HFFc6 (cell line): ENCODE measurements at regions not wholly inside any gene's neighbourhood (a gene's known extent, or its start where the extent isn't known, plus 50 kb on each side); places are given as distances from the start of the nearest gene placed in this dataset.

Source experiments
- DNase-seq: peaks from one replicate; pipeline ENCODE4 v3.0.0-alpha.2; 2018
- H3K27ac Mint-ChIP-seq: 2 replicates; pipeline ENCODE4 v1.8.0; 2020; ENCODE audit warnings: mild to moderate bottlenecking, mixed read lengths
- H3K27me3 Mint-ChIP-seq: 2 replicates; pipeline ENCODE4 v1.8.0; 2021; ENCODE audit warnings: mild to moderate bottlenecking, moderate library complexity, mixed read lengths; ENCODE audit not compliant: insufficient read depth
- H3K36me3 Mint-ChIP-seq: 2 replicates; pipeline ENCODE4 v1.8.0; 2021; ENCODE audit warnings: low read depth, mixed read lengths
- H3K4me1 Mint-ChIP-seq: 2 replicates; pipeline ENCODE4 v1.8.0; 2020; ENCODE audit warnings: low read depth, mixed read lengths
- H3K4me3 Mint-ChIP-seq: 2 replicates; pipeline ENCODE4 v1.8.0; 2020; ENCODE audit warnings: mild to moderate bottlenecking, moderate library complexity, mixed read lengths
- H3K9me3 Mint-ChIP-seq: 2 replicates; pipeline ENCODE4 v1.8.0; 2020; ENCODE audit warnings: mild to moderate bottlenecking, mixed read lengths
- TF ChIP-seq, protein P1 (sequence below): fragments of 200-600 bp; sonication (generic); IDR thresholded peaks from 2 replicates; pipeline ENCODE4 v1.5.0; 2021; ENCODE audit warnings: antibody characterized with exemption, mild to moderate bottlenecking

DNA sequence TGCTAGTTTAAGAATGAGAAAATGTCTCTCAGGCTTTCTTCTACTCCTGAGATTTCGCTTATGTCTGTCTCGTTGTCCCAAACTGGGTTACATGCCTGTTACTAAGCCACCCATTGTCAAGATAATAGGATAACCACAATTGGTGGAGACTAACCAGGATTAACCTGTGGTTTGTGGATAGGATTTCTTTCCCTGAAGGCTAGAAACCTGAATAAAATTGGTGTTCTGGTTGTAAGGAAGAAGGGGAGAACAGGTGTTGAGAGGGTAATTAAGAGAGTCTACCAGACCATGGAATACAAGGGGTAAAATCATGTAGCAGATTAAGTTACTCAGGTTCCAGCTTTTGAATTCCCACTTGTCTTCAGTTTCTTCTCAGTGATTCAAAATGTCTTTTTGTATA, 225.4 kb downstream of the CPE start:
- Mint-ChIP-seq H3K9me3 (peaks cover 7% of the 10 kb centered on the region), H3K4me3 (no peak overlapping the region), H3K27ac (no peak overlapping the region), H3K27me3 (peaks cover 4% of the 10 kb centered on the region; the same call in 1 of the 2 replicates), H3K4me1 (no peaks in the 10 kb centered on the region), H3K36me3 (no peaks in the 10 kb centered on the region)
- no peak for DNase-seq
- TF ChIP-seq, protein P1, sequence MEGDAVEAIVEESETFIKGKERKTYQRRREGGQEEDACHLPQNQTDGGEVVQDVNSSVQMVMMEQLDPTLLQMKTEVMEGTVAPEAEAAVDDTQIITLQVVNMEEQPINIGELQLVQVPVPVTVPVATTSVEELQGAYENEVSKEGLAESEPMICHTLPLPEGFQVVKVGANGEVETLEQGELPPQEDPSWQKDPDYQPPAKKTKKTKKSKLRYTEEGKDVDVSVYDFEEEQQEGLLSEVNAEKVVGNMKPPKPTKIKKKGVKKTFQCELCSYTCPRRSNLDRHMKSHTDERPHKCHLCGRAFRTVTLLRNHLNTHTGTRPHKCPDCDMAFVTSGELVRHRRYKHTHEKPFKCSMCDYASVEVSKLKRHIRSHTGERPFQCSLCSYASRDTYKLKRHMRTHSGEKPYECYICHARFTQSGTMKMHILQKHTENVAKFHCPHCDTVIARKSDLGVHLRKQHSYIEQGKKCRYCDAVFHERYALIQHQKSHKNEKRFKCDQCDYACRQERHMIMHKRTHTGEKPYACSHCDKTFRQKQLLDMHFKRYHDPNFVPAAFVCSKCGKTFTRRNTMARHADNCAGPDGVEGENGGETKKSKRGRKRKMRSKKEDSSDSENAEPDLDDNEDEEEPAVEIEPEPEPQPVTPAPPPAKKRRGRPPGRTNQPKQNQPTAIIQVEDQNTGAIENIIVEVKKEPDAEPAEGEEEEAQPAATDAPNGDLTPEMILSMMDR: no peak

DNA sequence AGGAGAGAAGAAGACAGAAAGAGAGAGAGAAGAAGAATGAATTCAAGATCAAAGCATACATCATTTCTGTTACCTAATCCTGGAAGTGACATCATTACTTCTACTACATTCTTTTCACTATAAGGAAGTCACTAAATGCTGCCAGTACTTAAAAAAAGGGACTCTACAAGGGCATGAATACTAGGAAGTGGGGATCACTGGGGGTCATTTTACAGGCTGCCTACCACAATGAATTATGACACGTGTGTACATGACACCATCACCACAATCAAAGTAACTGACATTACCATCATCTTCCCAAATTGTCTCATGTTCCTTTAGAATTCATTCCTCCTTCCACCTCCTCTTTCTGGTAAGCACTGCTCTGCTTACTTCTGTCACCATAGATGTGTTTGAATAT, 227.0 kb downstream of the CPE start:
- DNase-seq: no peak
- H3K36me3 Mint-ChIP-seq: no peaks in the 10 kb centered on the region
- TF ChIP-seq, protein P1: no peak
- H3K4me1 Mint-ChIP-seq: no peaks in the 10 kb centered on the region
- H3K27me3 Mint-ChIP-seq: peaks cover 4% of the 10 kb centered on the region; the same call in 1 of the 2 replicates
- no peak overlapping the region for H3K4me3 Mint-ChIP-seq
- peaks cover 9% of the 10 kb centered on the region for H3K9me3 Mint-ChIP-seq
- H3K27ac Mint-ChIP-seq: no peak overlapping the region

DNA sequence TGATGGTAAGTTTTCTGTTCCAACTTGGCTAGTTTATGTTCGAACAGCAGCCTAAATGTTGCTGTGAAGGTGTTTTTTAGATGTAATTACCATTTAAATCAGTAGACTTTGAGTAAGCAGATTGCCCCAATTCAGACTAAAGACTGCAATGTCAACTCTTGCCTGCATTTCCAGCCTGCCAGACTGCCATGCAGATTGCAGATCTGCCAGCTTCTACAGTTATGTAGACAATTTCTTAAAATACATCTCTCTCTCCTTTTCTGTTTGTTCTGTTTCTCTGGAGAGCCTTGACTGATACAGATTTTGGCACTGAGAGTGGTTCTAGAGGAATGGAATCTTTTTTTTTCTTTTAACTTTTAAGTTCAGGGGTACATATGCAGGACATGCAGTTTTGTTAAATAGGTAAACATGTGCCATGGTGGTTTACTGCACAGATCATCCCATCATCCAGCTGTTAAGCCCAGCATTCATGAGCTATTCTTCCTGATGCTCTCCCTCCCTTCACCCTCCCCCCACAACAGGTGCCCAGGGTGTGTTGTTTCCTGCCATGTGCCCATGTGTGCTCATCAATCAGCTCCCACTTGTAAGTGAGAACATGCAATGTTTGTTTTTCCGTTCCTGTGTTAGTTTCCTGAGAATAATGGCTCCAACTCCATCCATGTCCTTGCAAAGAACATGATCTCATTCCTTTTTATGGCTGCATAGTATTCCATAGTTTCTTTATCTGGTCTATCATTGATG, 227.8 kb downstream of the CPE start:
- TF ChIP-seq, protein P1: no peak
- peaks cover 4% of the 10 kb centered on the region; the same call in 1 of the 2 replicates for H3K27me3 Mint-ChIP-seq
- H3K9me3 Mint-ChIP-seq: peaks cover 12% of the 10 kb centered on the region
- no peaks in the 10 kb centered on the region for H3K4me1 Mint-ChIP-seq
- no peak overlapping the region for H3K27ac Mint-ChIP-seq
- H3K36me3 Mint-ChIP-seq: no peaks in the 10 kb centered on the region
- no peak overlapping the region for H3K4me3 Mint-ChIP-seq
- DNase-seq: no peak

DNA sequence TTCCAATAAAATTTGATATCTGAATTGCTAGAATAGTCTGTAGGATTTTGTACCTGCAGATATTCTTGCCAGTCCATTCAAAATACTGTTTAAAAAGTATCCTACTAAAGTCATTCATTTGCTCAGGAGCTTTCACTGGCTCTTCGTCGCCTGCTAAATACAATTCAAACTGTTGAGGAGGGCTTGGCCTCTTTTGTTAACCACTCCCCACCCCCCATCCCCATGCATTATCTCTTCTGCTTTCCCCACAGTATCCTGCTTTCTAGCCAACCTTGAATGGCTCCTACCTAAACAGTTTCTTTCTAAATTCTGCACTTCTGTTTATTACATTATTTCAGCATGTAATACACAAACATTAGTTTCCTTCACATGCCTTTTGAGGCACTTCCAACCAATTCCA, 230.8 kb downstream of the CPE start:
- Mint-ChIP-seq H3K27me3 (peaks cover 2% of the 10 kb centered on the region; the same call in 1 of the 2 replicates), H3K36me3 (no peaks in the 10 kb centered on the region), H3K9me3 (peaks cover 12% of the 10 kb centered on the region), H3K4me3 (no peak overlapping the region), H3K27ac (no peak overlapping the region), H3K4me1 (no peaks in the 10 kb centered on the region)
- TF ChIP-seq, protein P1: no peak
- no peak for DNase-seq

DNA sequence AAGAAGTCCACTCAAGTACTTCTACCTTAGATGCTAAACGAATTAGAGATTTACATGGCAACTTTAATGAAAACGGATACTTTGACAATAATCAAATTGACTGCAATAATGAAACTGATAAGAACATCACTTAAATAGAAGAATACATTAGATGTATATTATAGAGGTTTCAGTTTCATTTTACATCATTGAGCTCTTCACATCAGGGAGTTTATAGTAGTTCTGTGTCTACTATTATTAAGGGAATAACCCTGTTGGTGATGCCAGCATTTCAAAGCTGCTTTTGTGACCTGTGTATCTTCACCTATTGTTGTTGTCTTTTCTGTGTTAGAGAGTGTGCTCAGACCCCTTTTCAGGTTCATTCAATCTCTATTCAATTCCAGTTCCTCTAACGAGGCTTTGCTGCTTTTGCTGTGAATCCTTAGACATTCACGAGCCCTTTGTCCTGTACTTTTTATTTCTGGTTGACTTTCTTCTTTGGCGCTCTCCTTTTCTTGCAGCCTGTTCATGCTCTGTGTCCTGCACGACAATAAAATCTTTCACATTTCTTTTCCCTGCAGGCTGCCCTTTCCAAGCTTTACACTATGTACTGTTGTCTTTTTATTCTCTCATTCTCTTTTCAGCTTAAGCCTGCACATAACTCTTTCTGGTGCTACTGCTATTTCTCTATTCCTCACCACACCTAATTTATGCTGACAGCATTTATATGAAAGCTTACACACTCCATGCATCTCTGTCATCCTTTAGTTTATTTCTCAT, 232.1 kb downstream of the CPE start:
- Mint-ChIP-seq H3K27me3 (no peaks in the 10 kb centered on the region), H3K36me3 (no peaks in the 10 kb centered on the region), H3K4me1 (no peaks in the 10 kb centered on the region), H3K9me3 (peaks cover 12% of the 10 kb centered on the region), H3K27ac (no peak overlapping the region), H3K4me3 (peak overlapping the region; percentile 65)
- DNase-seq: no peak
- TF ChIP-seq, protein P1: no peak
